Prostate gland (tissue), 2 donors: ENCODE measurements at regions not wholly inside any gene's neighbourhood (a gene's known extent, or its start where the extent isn't known, plus 50 kb on each side); places are given as distances from the start of the nearest gene placed in this dataset.

Experiments
- POLR2A ChIP-seq: fragments of 450-650 bp; IDR thresholded peaks from one replicate; pipeline ENCODE4 v1.6.1; 2016; ENCODE audit warnings: antibody characterized with exemption, mild to moderate bottlenecking
- POLR2AphosphoS5 ChIP-seq: sonication (generic); formaldehyde crosslinking; IDR thresholded peaks from one replicate; pipeline ENCODE4 v1.6.1; 2017; ENCODE audit warnings: antibody characterized with exemption
- TF ChIP-seq, protein P1 (sequence below), 4 experiments: fragments of 200-600 bp in 2 of 4; fragments of 450-650 bp in 2 of 4; sonication (generic) in 2 of 4; IDR thresholded peaks; 1 replicate in 3 of 4; 2 replicates in 1 of 4; pipeline ENCODE4 v1.5.1; 2016 to 2019; ENCODE audit warnings: antibody characterized with exemption in 4 of 4, mild to moderate bottlenecking in 2 of 4, moderate library complexity in 2 of 4

DNA sequence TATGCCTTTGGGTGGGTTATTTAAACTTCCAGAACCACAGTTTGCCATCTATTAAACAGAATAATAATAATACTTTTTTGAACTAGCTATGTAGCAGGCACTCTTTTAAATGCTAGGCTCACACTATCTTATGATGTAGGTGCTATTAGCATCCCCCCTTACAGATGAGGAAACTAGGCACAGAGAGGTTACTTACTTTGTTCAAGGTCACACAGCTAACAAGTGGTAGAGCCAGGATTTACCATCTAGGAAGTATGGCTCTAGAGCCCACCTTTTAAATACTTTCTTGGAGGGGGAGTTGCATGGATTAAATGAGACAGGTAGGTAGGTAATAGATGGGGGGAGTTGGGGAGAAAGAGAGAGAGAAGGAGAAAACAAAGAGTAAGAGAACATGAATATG, 95.3 kb upstream of the NR3C1 start:
- TF ChIP-seq, protein P1, sequence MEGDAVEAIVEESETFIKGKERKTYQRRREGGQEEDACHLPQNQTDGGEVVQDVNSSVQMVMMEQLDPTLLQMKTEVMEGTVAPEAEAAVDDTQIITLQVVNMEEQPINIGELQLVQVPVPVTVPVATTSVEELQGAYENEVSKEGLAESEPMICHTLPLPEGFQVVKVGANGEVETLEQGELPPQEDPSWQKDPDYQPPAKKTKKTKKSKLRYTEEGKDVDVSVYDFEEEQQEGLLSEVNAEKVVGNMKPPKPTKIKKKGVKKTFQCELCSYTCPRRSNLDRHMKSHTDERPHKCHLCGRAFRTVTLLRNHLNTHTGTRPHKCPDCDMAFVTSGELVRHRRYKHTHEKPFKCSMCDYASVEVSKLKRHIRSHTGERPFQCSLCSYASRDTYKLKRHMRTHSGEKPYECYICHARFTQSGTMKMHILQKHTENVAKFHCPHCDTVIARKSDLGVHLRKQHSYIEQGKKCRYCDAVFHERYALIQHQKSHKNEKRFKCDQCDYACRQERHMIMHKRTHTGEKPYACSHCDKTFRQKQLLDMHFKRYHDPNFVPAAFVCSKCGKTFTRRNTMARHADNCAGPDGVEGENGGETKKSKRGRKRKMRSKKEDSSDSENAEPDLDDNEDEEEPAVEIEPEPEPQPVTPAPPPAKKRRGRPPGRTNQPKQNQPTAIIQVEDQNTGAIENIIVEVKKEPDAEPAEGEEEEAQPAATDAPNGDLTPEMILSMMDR (IDR thresholded peaks at IDR 0.05), result no peak
- TF ChIP-seq POLR2A (no peak), POLR2AphosphoS5 (no peak)
